ENCODE measurements at regions not wholly inside any gene's neighbourhood (a gene's known extent, or its start where the extent isn't known, plus 50 kb on each side); places are given as distances from the start of the nearest gene placed in this dataset.

DNA sequence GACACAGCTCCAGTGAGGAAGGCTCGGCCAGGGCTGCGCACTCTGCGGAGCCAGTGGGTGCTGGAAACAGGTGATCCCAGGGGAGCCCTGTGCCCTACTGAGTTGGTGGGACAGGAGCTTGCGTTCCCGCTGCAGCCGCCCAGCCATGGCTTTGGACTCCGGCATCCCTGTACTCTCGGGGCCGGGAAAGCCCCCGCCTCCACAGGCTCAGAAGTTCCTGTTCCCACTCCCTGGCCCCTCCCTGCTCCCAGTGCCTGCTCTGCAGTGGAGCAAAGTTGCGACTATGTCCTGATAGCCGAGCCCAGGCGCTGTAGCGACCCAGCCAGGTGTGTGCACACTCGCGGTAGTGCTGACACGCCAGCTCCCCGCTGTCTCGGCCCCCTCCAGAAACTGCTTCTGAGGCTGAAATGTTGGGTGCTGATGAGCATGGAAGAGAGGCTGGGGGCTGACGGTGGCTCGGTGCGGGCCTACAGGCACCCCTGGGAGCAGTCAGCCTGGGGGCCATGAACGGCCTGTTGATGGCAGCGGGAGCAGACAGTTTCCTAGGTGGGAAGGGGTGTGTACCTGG, 344.6 kb upstream of the MGAT4C start:
- no peak for TF ChIP-seq CTCF (optimal IDR thresholded peaks at IDR 0.05 in 1 of 3, IDR thresholded peaks at IDR 0.05 in 1 of 3, conservative IDR thresholded peaks at IDR 0.05 in 1 of 3; ENCODE audit: extremely low read depth in 1 of 3, insufficient read depth in 2 of 3, low read length in 3 of 3)
- no peak for TF ChIP-seq EZH2 (IDR thresholded peaks at IDR 0.05; ENCODE audit: low read length)

Measured in keratinocyte (primary cell).